Caco-2 (cell line): ENCODE measurements at regions not wholly inside any gene's neighbourhood (a gene's known extent, or its start where the extent isn't known, plus 50 kb on each side); places are given as distances from the start of the nearest gene placed in this dataset.

Source experiments
- BruUV-seq: library from RNA; stranded (reverse); fragments of 400-500 nt; replicated peaks from 2 replicates; lab custom pipeline; 2021; lab: Mats Ljungman, UMichigan
- CTCF ChIA-PET: fragments of 300-600 bp; sonication (Branson Sonifier 250); formaldehyde crosslinking; loops from one replicate; lab custom pipeline; 2022; ENCODE audit warnings: antibody characterized with exemption; lab: Charles Lee
- POLR2A ChIA-PET: fragments of 300-600 bp; sonication (Branson Sonifier 250); formaldehyde crosslinking; loops from one replicate; lab custom pipeline; 2022; ENCODE audit warnings: antibody characterized with exemption; lab: Charles Lee
- DNase-seq, 2 experiments: peaks; one replicate each; pipeline versions ENCODE4 v3.0.0 to v3.0.0-alpha.2; 2020 to 2022
- H3K27me3 ChIP-seq: replicated peaks from 2 replicates; pipeline ENCODE4 v1.6.0; 2011; ENCODE audit warnings: low read length; ENCODE audit not compliant: control insufficient read depth, insufficient read depth
- H3K36me3 ChIP-seq: 2 replicates; pipeline ENCODE4 v1.5.1; 2011; ENCODE audit warnings: low read length; ENCODE audit not compliant: control insufficient read depth, insufficient read depth
- H3K4me1 ChIP-seq: fragments of 250-450 bp; sonication (Bioruptor Pico); 2 replicates; pipeline ENCODE4 v1.5.1; 2020; ENCODE audit warnings: mild to moderate bottlenecking
- H3K4me3 ChIP-seq: 2 replicates; pipeline ENCODE4 v1.5.1; 2011; ENCODE audit warnings: low read depth, mild to moderate bottlenecking, control low read depth, low read length
- H3K9me3 ChIP-seq: fragments of 250-450 bp; sonication (Bioruptor Pico); 2 replicates; pipeline ENCODE4 v1.5.1; 2020; ENCODE audit warnings: mild to moderate bottlenecking, moderate library complexity
- H3K27ac Mint-ChIP-seq: one replicate; pipeline ENCODE4 v1.8.0; 2022; ENCODE audit warnings: mixed read lengths; ENCODE audit not compliant: unreplicated experiment
- H3K27me3 Mint-ChIP-seq: one replicate; pipeline ENCODE4 v1.8.0; 2022; ENCODE audit warnings: mixed read lengths; ENCODE audit not compliant: insufficient read depth, unreplicated experiment
- H3K36me3 Mint-ChIP-seq: one replicate; pipeline ENCODE4 v1.8.0; 2022; ENCODE audit warnings: mild to moderate bottlenecking, mixed read lengths; ENCODE audit not compliant: insufficient read depth, unreplicated experiment
- H3K4me1 Mint-ChIP-seq: one replicate; pipeline ENCODE4 v1.8.0; 2022; ENCODE audit warnings: low read depth, mixed read lengths; ENCODE audit not compliant: unreplicated experiment
- H3K4me3 Mint-ChIP-seq: one replicate; pipeline ENCODE4 v1.8.0; 2022; ENCODE audit warnings: mild to moderate bottlenecking, moderate library complexity, mixed read lengths; ENCODE audit not compliant: unreplicated experiment
- H3K9me3 Mint-ChIP-seq: one replicate; pipeline ENCODE4 v1.8.0; 2022; ENCODE audit warnings: mixed read lengths; ENCODE audit not compliant: unreplicated experiment
- intact Hi-C: fragments of 100-400 bp; cut with micrococcal nuclease; formaldehyde crosslinking; loops from one replicate; pipeline ENCODE4 v1.10.0; 2022; ENCODE audit not compliant: unreplicated experiment
- TF ChIP-seq, protein P1 (sequence below), 2 experiments: fragments of 200-600 bp in 1 of 2; IDR thresholded peaks; 1 replicate in 1 of 2; 2 replicates in 1 of 2; pipeline versions ENCODE4 v1.5.1 to v1.8.0; 2011 to 2022; ENCODE audit warnings: antibody characterized with exemption in 1 of 2, control low read depth in 1 of 2, inconsistent platforms in 1 of 2, low read depth in 1 of 2, low read length in 1 of 2, mild to moderate bottlenecking in 1 of 2, moderate library complexity in 1 of 2; ENCODE audit not compliant: insufficient read depth in 1 of 2, severe bottlenecking in 1 of 2, unreplicated experiment in 1 of 2

DNA sequence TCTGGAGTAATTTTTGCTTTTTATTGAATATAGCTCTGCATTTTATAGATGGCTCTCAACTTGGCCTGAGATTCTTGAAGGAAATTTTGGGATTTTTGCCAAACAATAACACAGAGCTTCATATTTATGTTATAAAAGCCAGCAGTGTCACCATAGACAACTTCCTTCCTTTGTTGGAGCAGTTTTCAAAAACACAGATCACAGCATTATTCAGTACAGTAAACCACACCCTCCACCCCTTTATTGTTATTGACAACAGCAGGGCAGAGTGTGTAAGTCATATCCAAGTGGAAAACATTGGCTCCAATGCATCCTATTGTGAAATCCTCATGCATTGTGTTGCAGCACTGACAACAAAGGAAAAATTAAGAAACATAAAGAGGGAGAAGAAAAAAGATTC, 62.6 kb upstream of the PRSS23 start:
- CTCF ChIA-PET = no interaction called here

DNA sequence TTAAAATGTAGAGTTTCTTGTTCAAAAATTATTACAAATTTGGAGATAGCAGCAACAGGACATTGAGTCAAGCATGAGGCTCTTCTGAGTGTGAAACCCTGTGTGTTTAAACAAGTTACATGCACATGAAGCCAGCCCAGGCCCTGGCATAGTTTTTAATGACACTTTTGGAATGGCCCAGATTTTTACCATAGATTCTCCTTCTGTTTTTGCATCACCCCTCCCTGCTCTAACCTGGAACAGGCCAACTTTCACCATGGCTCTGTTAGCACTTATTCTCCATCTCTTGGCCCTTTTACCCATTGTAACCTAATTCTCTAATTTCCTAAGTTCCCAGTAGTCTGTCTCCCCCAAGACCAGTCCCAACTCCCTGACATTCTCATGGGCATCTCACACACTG, 63.1 kb upstream of the PRSS23 start:
- H3K27me3 Mint-ChIP-seq = no peaks in the 10 kb centered on the region
- intact Hi-C loops = no loop called here
- TF ChIP-seq, protein P1, sequence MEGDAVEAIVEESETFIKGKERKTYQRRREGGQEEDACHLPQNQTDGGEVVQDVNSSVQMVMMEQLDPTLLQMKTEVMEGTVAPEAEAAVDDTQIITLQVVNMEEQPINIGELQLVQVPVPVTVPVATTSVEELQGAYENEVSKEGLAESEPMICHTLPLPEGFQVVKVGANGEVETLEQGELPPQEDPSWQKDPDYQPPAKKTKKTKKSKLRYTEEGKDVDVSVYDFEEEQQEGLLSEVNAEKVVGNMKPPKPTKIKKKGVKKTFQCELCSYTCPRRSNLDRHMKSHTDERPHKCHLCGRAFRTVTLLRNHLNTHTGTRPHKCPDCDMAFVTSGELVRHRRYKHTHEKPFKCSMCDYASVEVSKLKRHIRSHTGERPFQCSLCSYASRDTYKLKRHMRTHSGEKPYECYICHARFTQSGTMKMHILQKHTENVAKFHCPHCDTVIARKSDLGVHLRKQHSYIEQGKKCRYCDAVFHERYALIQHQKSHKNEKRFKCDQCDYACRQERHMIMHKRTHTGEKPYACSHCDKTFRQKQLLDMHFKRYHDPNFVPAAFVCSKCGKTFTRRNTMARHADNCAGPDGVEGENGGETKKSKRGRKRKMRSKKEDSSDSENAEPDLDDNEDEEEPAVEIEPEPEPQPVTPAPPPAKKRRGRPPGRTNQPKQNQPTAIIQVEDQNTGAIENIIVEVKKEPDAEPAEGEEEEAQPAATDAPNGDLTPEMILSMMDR (IDR thresholded peaks at IDR 0.05; ENCODE audit: insufficient read depth in 1 of 2, low read depth in 1 of 2, low read length in 1 of 2, severe bottlenecking in 1 of 2, unreplicated experiment in 1 of 2) = no peak
- peaks cover 88% of the 10 kb centered on the region for H3K4me1 ChIP-seq
- H3K27me3 ChIP-seq = no peaks in the 10 kb centered on the region
- peaks cover 6% of the 10 kb centered on the region for H3K36me3 Mint-ChIP-seq
- H3K36me3 ChIP-seq = no peaks in the 10 kb centered on the region
- no peak for DNase-seq
- no peak overlapping the region for H3K4me3 Mint-ChIP-seq
- H3K9me3 ChIP-seq = peaks cover 11% of the 10 kb centered on the region; the same call in 1 of the 2 replicates
- H3K9me3 Mint-ChIP-seq = no peaks in the 10 kb centered on the region
- no TSS peak for BruUV-seq
- H3K27ac Mint-ChIP-seq = peak overlapping the region; percentile 95
- no peak overlapping the region for H3K4me3 ChIP-seq
- H3K4me1 Mint-ChIP-seq = peaks cover 77% of the 10 kb centered on the region
- ChIA-PET CTCF (interaction anchor here (1.3 kb wide), 1 partner anchor 31 kb away, joined by 4 read pairs; no protein-coding TSS in a partner anchor), POLR2A (no interaction called here)

More for the DNA sequence above, 62.6 kb upstream of the PRSS23 start:
- no peaks in the 10 kb centered on the region for H3K27me3 Mint-ChIP-seq
- no peak for DNase-seq
- Histone ChIP-seq H3K4me1 (peaks cover 93% of the 10 kb centered on the region), H3K27me3 (no peaks in the 10 kb centered on the region), H3K36me3 (no peaks in the 10 kb centered on the region), H3K4me3 (no peak overlapping the region), H3K9me3 (peaks cover 11% of the 10 kb centered on the region; the same call in 1 of the 2 replicates)
- H3K36me3 Mint-ChIP-seq = peaks cover 6% of the 10 kb centered on the region
- peak overlapping the region; percentile 95 for H3K27ac Mint-ChIP-seq
- H3K4me3 Mint-ChIP-seq = no peak overlapping the region
- no TSS peak for BruUV-seq
- POLR2A ChIA-PET = no interaction called here
- intact Hi-C loops = no loop called here
- TF ChIP-seq, protein P1 (IDR thresholded peaks at IDR 0.05; ENCODE audit: insufficient read depth in 1 of 2, low read depth in 1 of 2, low read length in 1 of 2, severe bottlenecking in 1 of 2, unreplicated experiment in 1 of 2) = no peak
- H3K4me1 Mint-ChIP-seq = peaks cover 82% of the 10 kb centered on the region
- H3K9me3 Mint-ChIP-seq = no peaks in the 10 kb centered on the region

DNA sequence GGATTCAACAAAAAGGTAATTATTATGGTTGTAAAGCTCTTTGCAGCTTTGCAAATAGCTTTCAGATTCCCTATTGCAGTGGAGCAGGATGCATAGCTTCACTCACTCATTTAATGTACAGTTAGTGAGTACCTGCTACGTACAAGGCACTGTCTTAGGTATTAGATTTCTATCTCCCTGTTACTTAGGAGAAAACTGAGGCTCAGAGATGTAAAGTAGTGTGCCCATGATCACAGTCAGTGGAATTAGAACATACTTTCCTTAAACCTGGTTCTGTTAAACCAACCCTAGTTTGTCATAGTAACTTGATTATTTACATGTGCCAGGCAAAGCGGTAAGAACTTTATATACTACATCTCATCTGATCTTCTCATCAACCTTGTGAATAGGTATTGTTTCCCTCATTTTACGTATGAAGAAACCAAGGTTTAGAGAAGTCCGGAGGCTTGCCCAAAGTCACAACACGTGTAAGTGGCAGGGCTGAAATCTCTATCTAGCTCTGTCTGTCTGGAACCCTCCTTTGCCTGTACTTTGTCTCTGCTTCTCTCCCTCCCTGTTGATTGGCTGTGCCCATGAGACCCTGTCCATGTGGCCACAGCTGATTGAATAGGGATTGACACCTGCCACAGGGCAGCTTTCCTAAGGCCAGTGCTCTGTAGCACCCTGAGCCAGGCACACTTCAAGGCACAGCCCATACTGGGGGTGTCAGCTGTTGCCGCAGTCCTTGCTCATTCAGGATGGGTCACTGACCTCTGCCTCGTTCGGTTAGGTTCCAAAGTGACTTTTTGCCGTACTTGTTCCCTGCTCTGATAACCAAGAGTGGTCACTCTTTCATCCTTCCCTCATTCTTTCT, 63.8 kb upstream of the PRSS23 start:
- H3K4me3 ChIP-seq = no peak overlapping the region
- Mint-ChIP-seq H3K4me1 (peaks cover 70% of the 10 kb centered on the region), H3K27me3 (no peaks in the 10 kb centered on the region), H3K4me3 (peak overlapping the region; percentile 45), H3K9me3 (no peaks in the 10 kb centered on the region), H3K36me3 (peaks cover 6% of the 10 kb centered on the region), H3K27ac (peak overlapping the region; percentile 95)
- no peak for DNase-seq
- TSS peak; percentile 37 for BruUV-seq
- H3K27me3 ChIP-seq = no peaks in the 10 kb centered on the region
- POLR2A ChIA-PET = interaction anchor here (0.5 to 1.7 kb wide), 4 partner anchors 64 to 286 kb away, joined by 3 to 11 read pairs (median 7); partner anchors contain the start of genes ME3 and PRSS23
- H3K4me1 ChIP-seq = peaks cover 80% of the 10 kb centered on the region
- CTCF ChIA-PET = interaction anchor here (0.8 to 2.0 kb wide), 3 partner anchors 18 to 128 kb away, joined by 3 to 11 read pairs (median 4); no protein-coding TSS in a partner anchor
- TF ChIP-seq, protein P1 (IDR thresholded peaks at IDR 0.05; ENCODE audit: insufficient read depth in 1 of 2, low read depth in 1 of 2, low read length in 1 of 2, severe bottlenecking in 1 of 2, unreplicated experiment in 1 of 2) = no peak
- intact Hi-C loops = loop anchor here (1.0 kb wide), 1 partner anchor 17 kb away; no protein-coding TSS in a partner anchor
- no peaks in the 10 kb centered on the region for H3K36me3 ChIP-seq
- peaks cover 11% of the 10 kb centered on the region for H3K9me3 ChIP-seq
